ENCODE measurements at regions not wholly inside any gene's neighbourhood (a gene's known extent, or its start where the extent isn't known, plus 50 kb on each side); places are given as distances from the start of the nearest gene placed in this dataset.
A peak's percentile ranks its signal among the peaks of the same experiment; 100 is the strongest.

- H3K4me3 Mint-ChIP-seq, result no peak overlapping the region
- H3K9me3 Mint-ChIP-seq, result no peaks in the 10 kb centered on the region
- no peaks in the 10 kb centered on the region for H3K4me1 Mint-ChIP-seq
- H3K27me3 Mint-ChIP-seq (ENCODE audit: low read depth), result no peaks in the 10 kb centered on the region
- no peak overlapping the region for H3K27ac Mint-ChIP-seq (ENCODE audit: unreplicated experiment)
- H3K36me3 Mint-ChIP-seq (ENCODE audit: low read depth), result no peaks in the 10 kb centered on the region
- no peak for DNase-seq (ENCODE audit: low read depth, low spot score)
- TF ChIP-seq, protein P1, sequence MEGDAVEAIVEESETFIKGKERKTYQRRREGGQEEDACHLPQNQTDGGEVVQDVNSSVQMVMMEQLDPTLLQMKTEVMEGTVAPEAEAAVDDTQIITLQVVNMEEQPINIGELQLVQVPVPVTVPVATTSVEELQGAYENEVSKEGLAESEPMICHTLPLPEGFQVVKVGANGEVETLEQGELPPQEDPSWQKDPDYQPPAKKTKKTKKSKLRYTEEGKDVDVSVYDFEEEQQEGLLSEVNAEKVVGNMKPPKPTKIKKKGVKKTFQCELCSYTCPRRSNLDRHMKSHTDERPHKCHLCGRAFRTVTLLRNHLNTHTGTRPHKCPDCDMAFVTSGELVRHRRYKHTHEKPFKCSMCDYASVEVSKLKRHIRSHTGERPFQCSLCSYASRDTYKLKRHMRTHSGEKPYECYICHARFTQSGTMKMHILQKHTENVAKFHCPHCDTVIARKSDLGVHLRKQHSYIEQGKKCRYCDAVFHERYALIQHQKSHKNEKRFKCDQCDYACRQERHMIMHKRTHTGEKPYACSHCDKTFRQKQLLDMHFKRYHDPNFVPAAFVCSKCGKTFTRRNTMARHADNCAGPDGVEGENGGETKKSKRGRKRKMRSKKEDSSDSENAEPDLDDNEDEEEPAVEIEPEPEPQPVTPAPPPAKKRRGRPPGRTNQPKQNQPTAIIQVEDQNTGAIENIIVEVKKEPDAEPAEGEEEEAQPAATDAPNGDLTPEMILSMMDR (conservative IDR thresholded peaks at IDR 0.05), result no peak
These were observed 437.4 kb upstream of the MYT1L start for GRCh38 chr2:2768476-2768875.

GRCh38 chr2:2767837-2768236, 436.8 kb upstream of the MYT1L start:
- Mint-ChIP-seq H3K4me3 (no peak overlapping the region), H3K27me3 (ENCODE audit: low read depth) (no peaks in the 10 kb centered on the region), H3K36me3 (ENCODE audit: low read depth) (no peaks in the 10 kb centered on the region), H3K27ac (ENCODE audit: unreplicated experiment) (no peak overlapping the region), H3K9me3 (no peaks in the 10 kb centered on the region), H3K4me1 (no peaks in the 10 kb centered on the region)
- no peak for DNase-seq (ENCODE audit: low read depth, low spot score)
- TF ChIP-seq, protein P1 (conservative IDR thresholded peaks at IDR 0.05), result no peak

DNA sequence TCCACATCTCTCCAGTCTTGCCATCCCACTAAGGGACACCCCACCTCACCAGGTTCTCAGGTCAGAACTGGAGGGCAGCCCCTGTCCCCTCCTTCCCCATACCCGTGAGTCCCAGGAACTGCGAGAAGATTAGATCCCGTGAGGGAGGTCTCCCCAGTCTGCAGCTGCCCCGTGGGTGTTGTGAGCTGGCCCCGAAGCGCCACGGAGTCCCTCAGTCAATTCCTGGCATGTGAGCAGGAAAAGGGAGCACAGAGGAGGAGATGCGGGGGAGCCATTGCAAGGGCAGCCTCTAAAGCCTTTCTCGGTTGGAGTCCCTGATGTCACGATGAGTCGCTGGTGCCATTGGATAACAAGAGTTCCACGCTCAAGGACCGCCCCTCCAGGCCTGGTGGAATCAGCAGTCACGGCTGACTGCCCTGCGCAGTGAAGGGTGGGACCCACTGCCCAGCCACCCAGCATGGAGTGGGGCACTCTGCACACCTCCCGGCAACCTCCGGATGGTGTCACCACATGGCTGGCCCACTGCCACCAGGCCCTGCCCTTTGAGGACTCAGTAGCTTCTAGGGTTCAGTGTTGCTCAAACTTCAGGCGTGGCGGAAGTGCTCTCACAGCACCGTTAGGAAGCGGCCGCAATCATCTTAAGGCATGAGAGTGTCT, 434.9 kb upstream of the MYT1L start:
- no peak for DNase-seq (ENCODE audit: low read depth, low spot score)
- Mint-ChIP-seq H3K9me3 (no peaks in the 10 kb centered on the region), H3K4me3 (no peak overlapping the region), H3K27ac (ENCODE audit: unreplicated experiment) (peak overlapping the region; percentile 27), H3K4me1 (no peaks in the 10 kb centered on the region), H3K27me3 (ENCODE audit: low read depth) (no peaks in the 10 kb centered on the region), H3K36me3 (ENCODE audit: low read depth) (no peaks in the 10 kb centered on the region)
- TF ChIP-seq, protein P1 (conservative IDR thresholded peaks at IDR 0.05), result no peak

- no peaks in the 10 kb centered on the region for H3K36me3 Mint-ChIP-seq (ENCODE audit: low read depth)
These were observed 434.2 kb upstream of the MYT1L start for GRCh38 chr2:2765176-2765800.

GRCh38 chr2:2764739-2765138, 433.7 kb upstream of the MYT1L start:
- no peak for DNase-seq (ENCODE audit: low read depth, low spot score)
- H3K9me3 Mint-ChIP-seq, result no peaks in the 10 kb centered on the region
- no peaks in the 10 kb centered on the region for H3K36me3 Mint-ChIP-seq (ENCODE audit: low read depth)
- peak overlapping the region; percentile 19 for H3K27ac Mint-ChIP-seq (ENCODE audit: unreplicated experiment)
- no peak overlapping the region for H3K4me3 Mint-ChIP-seq
- H3K4me1 Mint-ChIP-seq, result no peaks in the 10 kb centered on the region
- no peaks in the 10 kb centered on the region for H3K27me3 Mint-ChIP-seq (ENCODE audit: low read depth)
- TF ChIP-seq, protein P1 (conservative IDR thresholded peaks at IDR 0.05), result no peak

More at GRCh38 chr2:2765176-2765800, 434.2 kb upstream of the MYT1L start:
- DNase-seq (ENCODE audit: low read depth, low spot score), result no peak
- TF ChIP-seq, protein P1 (conservative IDR thresholded peaks at IDR 0.05), result no peak
- Mint-ChIP-seq H3K4me1 (no peaks in the 10 kb centered on the region), H3K9me3 (no peaks in the 10 kb centered on the region), H3K27me3 (ENCODE audit: low read depth) (no peaks in the 10 kb centered on the region), H3K27ac (ENCODE audit: unreplicated experiment) (no peak overlapping the region), H3K4me3 (no peak overlapping the region)
